ENCODE measurements at regions not wholly inside any gene's neighbourhood (a gene's known extent, or its start where the extent isn't known, plus 50 kb on each side); places are given as distances from the start of the nearest gene placed in this dataset.

- DNase-seq = no peak
Observed at GRCh38 chr1:209391792-209392191, 191.7 kb upstream of the CAMK1G start.

- no peak for DNase-seq
Observed at GRCh38 chr1:209395169-209395568, 188.3 kb upstream of the CAMK1G start.

- no peak for DNase-seq
Observed at GRCh38 chr1:209397371-209397770, 186.1 kb upstream of the CAMK1G start.

- DNase-seq = no peak
Observed at GRCh38 chr1:209397910-209398309, 185.6 kb upstream of the CAMK1G start.

GRCh38 chr1:209398313-209398991, 185.1 kb upstream of the CAMK1G start:
- DNase-seq = no peak

GRCh38 chr1:209399800-209400199, 183.7 kb upstream of the CAMK1G start:
- no peak for DNase-seq

- no peak for DNase-seq
Observed at GRCh38 chr1:209400351-209401220, 182.9 kb upstream of the CAMK1G start.

- DNase-seq = no peak
Observed at GRCh38 chr1:209402697-209403096, 180.8 kb upstream of the CAMK1G start.

GRCh38 chr1:209403921-209404320, 179.6 kb upstream of the CAMK1G start:
- DNase-seq = no peak

- no peak for DNase-seq
Observed at GRCh38 chr1:209404577-209404976, 178.9 kb upstream of the CAMK1G start.

GRCh38 chr1:209405183-209405814, 178.2 kb upstream of the CAMK1G start:
- DNase-seq = no peak

- no peak for DNase-seq
Observed at GRCh38 chr1:209406168-209406567, 177.3 kb upstream of the CAMK1G start.

- no peak for DNase-seq
Observed at GRCh38 chr1:209406595-209406994, 176.9 kb upstream of the CAMK1G start.

- DNase-seq = no peak
Observed at GRCh38 chr1:209409780-209410179, 173.7 kb upstream of the CAMK1G start.

GRCh38 chr1:209411491-209411929, 172.0 kb upstream of the CAMK1G start:
- no peak for DNase-seq

GRCh38 chr1:209412036-209412435, 171.5 kb upstream of the CAMK1G start:
- DNase-seq = no peak

GRCh38 chr1:209412566-209412965, 170.9 kb upstream of the CAMK1G start:
- no peak for DNase-seq

- DNase-seq = no peak
Observed at GRCh38 chr1:209413062-209413461, 170.5 kb upstream of the CAMK1G start.

- DNase-seq = no peak
Observed at GRCh38 chr1:209414803-209415329, 168.6 kb upstream of the CAMK1G start.

- DNase-seq = no peak
Observed at GRCh38 chr1:209416039-209416438, 167.5 kb upstream of the CAMK1G start.

GRCh38 chr1:209416716-209417115, 166.8 kb upstream of the CAMK1G start:
- DNase-seq = no peak

GRCh38 chr1:209417761-209418160, 165.8 kb upstream of the CAMK1G start:
- DNase-seq = no peak

GRCh38 chr1:209420276-209420675, 163.2 kb upstream of the CAMK1G start:
- no peak for DNase-seq

GRCh38 chr1:209421186-209421585, 162.3 kb upstream of the CAMK1G start:
- no peak for DNase-seq
